ENCODE measurements at regions not wholly inside any gene's neighbourhood (a gene's known extent, or its start where the extent isn't known, plus 50 kb on each side); places are given as distances from the start of the nearest gene placed in this dataset.
"Not testable (repeated sequence)": the region's sequence is repeated elsewhere in the genome, so short reads cannot be mapped to it uniquely, and the experiment has no call there.

DNA sequence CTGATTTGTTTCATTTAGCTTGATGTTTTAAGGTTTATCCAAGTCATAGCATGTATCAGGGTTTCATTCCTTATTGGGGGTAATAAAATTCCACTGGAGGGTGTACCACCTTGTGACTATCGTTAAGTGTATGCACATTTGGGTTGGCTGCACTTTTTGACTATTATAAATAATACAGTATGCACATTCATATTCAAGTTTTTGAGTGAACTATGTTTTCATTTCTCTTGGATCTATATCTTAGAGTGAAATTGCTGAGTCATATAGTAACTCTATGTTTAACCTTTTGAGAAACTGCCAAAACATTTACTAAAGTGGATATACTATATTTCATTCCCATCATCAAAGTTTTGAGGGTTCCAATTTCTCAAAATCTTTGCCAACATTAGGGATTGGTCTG lies 952.7 kb downstream of the TDRD15 start:
- WGBS, 4 donors: 55 to 78% (median 59%) methylated on average over 1 of the region's 1 CpG
- no peak for ATAC-seq
- DNase-seq: no peak
- Histone ChIP-seq H3K4me1 (no peaks in the 10 kb centered on the region), H3K9me3 (peaks cover 0 to 19% (median 5%) of the 10 kb centered on the region in 12 donors), H3K4me3 (no peak overlapping the region), H3K36me3 (no peaks in the 10 kb centered on the region), H3K27ac (no peak overlapping the region), H3K27me3 (no peaks in the 10 kb centered on the region)
- no peak for TF ChIP-seq POLR2A (IDR thresholded peaks at IDR 0.05)
- TF ChIP-seq, protein P1, sequence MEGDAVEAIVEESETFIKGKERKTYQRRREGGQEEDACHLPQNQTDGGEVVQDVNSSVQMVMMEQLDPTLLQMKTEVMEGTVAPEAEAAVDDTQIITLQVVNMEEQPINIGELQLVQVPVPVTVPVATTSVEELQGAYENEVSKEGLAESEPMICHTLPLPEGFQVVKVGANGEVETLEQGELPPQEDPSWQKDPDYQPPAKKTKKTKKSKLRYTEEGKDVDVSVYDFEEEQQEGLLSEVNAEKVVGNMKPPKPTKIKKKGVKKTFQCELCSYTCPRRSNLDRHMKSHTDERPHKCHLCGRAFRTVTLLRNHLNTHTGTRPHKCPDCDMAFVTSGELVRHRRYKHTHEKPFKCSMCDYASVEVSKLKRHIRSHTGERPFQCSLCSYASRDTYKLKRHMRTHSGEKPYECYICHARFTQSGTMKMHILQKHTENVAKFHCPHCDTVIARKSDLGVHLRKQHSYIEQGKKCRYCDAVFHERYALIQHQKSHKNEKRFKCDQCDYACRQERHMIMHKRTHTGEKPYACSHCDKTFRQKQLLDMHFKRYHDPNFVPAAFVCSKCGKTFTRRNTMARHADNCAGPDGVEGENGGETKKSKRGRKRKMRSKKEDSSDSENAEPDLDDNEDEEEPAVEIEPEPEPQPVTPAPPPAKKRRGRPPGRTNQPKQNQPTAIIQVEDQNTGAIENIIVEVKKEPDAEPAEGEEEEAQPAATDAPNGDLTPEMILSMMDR (IDR thresholded peaks at IDR 0.05): no peak
- intact Hi-C loops (cut with DNase I): no loop called here

DNA sequence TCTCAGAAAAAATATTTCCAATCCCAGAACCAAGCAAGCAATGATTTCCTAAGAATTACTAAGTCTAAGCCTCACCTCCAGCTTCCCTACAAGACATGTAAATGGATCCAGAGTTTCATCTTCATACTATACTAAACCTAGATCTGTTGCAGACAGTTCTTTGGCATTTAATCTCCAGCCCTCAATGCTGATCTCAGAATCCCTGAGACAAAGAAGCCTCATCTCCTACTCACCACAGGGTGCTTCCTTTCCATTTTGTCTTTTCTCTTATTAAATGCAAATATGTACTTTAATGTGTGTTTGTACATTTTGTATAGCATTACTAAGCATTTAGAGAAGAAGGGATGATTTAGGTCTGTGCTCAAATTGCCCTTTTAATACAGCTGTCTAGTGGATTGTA lies 954.9 kb downstream of the TDRD15 start:
- intact Hi-C loops (cut with DNase I): no loop called here
- Histone ChIP-seq H3K9me3 (peaks cover 0 to 7% (median 0%) of the 10 kb centered on the region in 12 donors), H3K4me3 (no peak overlapping the region), H3K27me3 (no peaks in the 10 kb centered on the region), H3K4me1 (no peaks in the 10 kb centered on the region), H3K36me3 (no peaks in the 10 kb centered on the region), H3K27ac (no peak overlapping the region)
- TF ChIP-seq, protein P1 (IDR thresholded peaks at IDR 0.05): no peak
- no peak for TF ChIP-seq POLR2A (IDR thresholded peaks at IDR 0.05)
- DNase-seq (no peak), ATAC-seq (no peak)

DNA sequence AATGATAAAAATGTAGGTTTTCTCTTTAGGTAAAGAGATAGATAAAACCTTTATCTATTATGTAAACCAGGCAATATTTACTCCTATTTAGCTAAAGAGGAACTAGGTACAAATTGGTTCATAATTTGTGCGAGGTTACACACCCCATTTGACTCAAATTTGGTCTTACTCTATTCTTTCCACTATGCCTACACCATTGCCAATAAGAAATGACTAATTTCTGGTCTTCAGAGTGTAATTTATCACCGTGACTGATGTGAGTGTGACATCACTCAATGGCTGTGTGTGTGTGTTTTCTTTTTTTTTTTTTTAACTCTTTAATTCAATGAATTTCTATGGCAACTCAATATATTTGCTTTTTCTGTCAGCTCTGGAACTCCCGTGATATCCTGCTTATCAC lies 955.8 kb downstream of the TDRD15 start:
- Histone ChIP-seq H3K27me3 (no peaks in the 10 kb centered on the region), H3K4me1 (no peaks in the 10 kb centered on the region), H3K4me3 (no peak overlapping the region), H3K9me3 (no peaks in the 10 kb centered on the region), H3K36me3 (no peaks in the 10 kb centered on the region), H3K27ac (no peak overlapping the region)
- ATAC-seq: no peak
- TF ChIP-seq, protein P1 (IDR thresholded peaks at IDR 0.05): no peak
- TF ChIP-seq POLR2A (IDR thresholded peaks at IDR 0.05): no peak
- WGBS, 4 donors: 62 to 76% (median 69%) methylated on average over 3 of the region's 3 CpGs
- intact Hi-C loops (cut with DNase I): no loop called here
- DNase-seq: no peak

DNA sequence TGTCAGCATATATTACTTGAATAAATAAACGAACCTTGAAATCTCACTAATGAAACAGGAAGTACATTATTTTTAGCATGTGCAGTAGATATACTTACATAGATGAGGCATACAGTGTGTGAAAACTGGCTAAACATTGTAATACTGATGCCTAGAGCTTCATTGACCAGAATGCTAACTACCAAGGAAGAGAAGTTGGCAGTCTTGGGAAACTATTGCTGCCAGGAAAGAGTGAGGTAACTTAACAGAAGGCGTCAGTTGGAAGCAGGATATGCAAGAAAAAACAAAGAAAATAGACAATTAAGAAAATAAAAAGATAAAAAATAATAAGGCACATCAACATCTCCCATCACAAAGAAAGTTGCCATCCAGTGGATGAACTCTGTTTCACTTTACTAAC lies 963.0 kb downstream of the TDRD15 start:
- 33 to 52% (median 40%) methylated on average over 2 of the region's 2 CpGs for WGBS, 4 donors
- no peaks in the 10 kb centered on the region for H3K36me3 ChIP-seq
- H3K27me3 ChIP-seq: no peaks in the 10 kb centered on the region
- DNase-seq (no peak), ATAC-seq (no peak)
- no peaks in the 10 kb centered on the region for H3K4me1 ChIP-seq
- peaks cover 0 to 10% (median 0%) of the 10 kb centered on the region in 12 donors for H3K9me3 ChIP-seq
- H3K27ac ChIP-seq: no peak overlapping the region
- no peak overlapping the region for H3K4me3 ChIP-seq
- TF ChIP-seq, protein P1 (IDR thresholded peaks at IDR 0.05): no peak
- TF ChIP-seq POLR2A (IDR thresholded peaks at IDR 0.05): no peak
- intact Hi-C loops (cut with DNase I): no loop called here

DNA sequence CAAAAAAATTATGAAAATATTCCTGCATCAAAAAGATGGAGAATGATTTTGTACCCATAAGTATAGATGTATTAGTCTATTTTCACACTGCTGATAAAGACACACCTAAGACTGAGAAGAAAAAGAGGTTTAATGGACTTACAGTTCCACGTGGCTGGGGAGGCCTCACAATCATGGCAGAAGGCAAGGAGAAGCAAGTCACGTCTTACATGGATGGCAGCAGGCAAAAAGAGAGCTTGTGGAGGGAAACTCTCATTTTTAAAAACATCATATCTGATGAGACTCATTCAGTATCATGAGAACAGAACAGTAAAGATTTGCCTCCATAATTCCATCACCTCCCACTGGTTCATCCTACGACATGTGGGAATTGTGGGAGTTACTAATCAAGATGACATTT lies 979.8 kb downstream of the TDRD15 start:
- not testable (repeated sequence) for DNase-seq

More for the DNA sequence above, 979.8 kb downstream of the TDRD15 start:
- H3K36me3 ChIP-seq; ATAC-seq; H3K9me3 ChIP-seq; H3K4me1 ChIP-seq; H3K4me3 ChIP-seq; H3K27me3 ChIP-seq; intact Hi-C loops (cut with DNase I); H3K27ac ChIP-seq: not testable (repeated sequence)
- 71 to 83% (median 82%) methylated on average over 3 of the region's 3 CpGs for WGBS, 4 donors

Data from heart left ventricle (tissue), 16 donors.